ENCODE measurements at regions not wholly inside any gene's neighbourhood (a gene's known extent, or its start where the extent isn't known, plus 50 kb on each side); places are given as distances from the start of the nearest gene placed in this dataset.
"Not testable (repeated sequence)": the region's sequence is repeated elsewhere in the genome, so short reads cannot be mapped to it uniquely, and the experiment has no call there.

DNA sequence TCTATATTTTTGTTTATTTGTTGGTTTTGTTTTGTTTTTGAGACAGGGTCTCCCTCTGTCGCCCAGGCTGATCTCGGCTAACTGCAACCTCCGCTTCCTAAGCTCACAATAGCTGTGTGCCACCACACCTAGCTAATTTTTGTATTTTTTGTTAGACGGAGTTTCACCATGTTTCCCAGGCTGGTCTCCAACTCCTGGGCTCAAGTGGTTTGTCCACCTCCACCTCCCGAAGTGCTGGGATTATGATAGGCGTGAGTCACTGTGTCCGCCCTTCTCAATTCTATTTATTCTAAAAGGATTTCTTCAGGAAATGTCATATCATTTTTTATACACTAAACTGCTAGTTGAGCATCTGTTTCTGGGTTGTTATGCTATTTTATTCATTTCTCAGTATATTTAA lies 1206.0 kb downstream of the OLFM4 start:
- intact Hi-C loops (cut with DNase I): no loop called here
- no peak for DNase-seq (ENCODE audit: low spot score)

- intact Hi-C loops (cut with DNase I): no loop called here
- no peak for DNase-seq (ENCODE audit: low spot score)
These were observed 1213.1 kb downstream of the OLFM4 start for GRCh38 chr13:54241719-54242118.

DNA sequence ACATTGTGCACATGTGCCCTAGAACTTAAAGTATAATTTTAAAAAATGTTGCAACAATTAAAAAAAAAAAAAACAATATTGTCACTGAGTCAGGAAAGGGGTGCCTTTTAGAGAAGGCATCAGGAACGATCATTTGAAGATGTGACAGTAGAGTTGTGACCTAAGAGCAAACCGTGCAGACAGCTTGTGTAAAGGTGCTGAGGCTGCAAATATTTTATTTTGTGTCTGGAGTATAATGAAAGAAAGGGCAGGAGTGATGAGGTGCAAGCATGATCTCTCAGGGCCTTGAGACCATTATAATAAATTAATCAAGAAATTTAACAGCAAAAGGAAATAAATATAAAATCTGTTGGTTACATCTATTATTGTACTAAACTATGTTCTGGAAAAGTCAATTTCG lies 1219.7 kb downstream of the OLFM4 start:
- DNase-seq (ENCODE audit: low spot score): no peak
- intact Hi-C loops (cut with DNase I): no loop called here

- intact Hi-C loops (cut with DNase I): no loop called here
- DNase-seq (ENCODE audit: low spot score): no peak
These were observed 1233.2 kb downstream of the OLFM4 start for GRCh38 chr13:54261856-54262255.

- intact Hi-C loops (cut with DNase I): no loop called here
- no peak for DNase-seq (ENCODE audit: low spot score)
These were observed 1235.3 kb downstream of the OLFM4 start for GRCh38 chr13:54263868-54264267.

DNA sequence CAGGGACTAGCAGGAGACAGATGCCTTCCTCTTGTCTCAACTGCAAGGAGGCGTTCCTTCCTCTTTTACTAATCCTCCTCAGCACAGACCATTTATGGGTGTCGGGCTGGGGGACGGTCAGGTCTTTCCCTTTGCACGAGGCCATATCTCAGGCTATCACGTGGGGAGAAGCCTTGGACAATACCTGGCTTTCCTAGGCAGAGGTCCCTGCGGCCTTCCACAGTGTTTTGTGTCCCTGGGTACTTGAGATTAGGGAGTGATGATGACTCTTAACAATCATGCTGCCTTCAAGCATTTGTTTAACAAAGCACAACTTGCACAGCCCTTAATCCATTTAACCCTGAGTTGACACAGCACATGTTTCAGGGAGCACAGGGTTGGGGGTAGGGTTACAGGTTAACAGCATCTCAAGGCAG lies 1238.6 kb downstream of the OLFM4 start:
- intact Hi-C loops (cut with DNase I); DNase-seq (ENCODE audit: low spot score): not testable (repeated sequence)

- intact Hi-C loops (cut with DNase I); DNase-seq (ENCODE audit: low spot score): not testable (repeated sequence)
These were observed 1239.5 kb downstream of the OLFM4 start for GRCh38 chr13:54268013-54268695.

GRCh38 chr13:54287062-54287764 lies 1258.6 kb downstream of the OLFM4 start:
- DNase-seq (ENCODE audit: low spot score): no peak
- intact Hi-C loops (cut with DNase I): no loop called here

GRCh38 chr13:54301085-54301484 lies 1272.5 kb downstream of the OLFM4 start:
- DNase-seq (ENCODE audit: low spot score): no peak
- intact Hi-C loops (cut with DNase I): no loop called here

DNA sequence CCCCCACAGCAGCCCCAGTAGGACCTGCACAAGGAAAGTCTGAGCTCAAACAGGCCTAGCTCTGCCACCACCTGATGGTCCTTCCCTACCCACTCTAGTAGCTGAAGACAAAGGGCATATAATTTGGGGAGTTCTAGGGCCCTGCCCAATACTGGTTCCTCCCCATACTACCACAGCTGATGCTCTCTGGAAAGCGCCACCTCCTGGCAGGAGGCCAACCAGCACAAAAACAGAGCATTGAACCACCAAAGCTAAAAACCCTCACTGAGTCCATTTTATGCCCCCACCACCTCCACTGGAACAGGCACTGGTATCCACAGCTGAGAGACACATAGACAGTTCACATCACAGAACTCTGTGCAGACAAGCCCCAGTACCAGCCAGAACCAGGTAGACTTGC lies 1276.8 kb downstream of the OLFM4 start:
- DNase-seq (ENCODE audit: low spot score): no peak
- intact Hi-C loops (cut with DNase I): no loop called here

- DNase-seq (ENCODE audit: low spot score): no peak
- intact Hi-C loops (cut with DNase I): no loop called here
These were observed 1284.3 kb downstream of the OLFM4 start for GRCh38 chr13:54312885-54313284.

DNA sequence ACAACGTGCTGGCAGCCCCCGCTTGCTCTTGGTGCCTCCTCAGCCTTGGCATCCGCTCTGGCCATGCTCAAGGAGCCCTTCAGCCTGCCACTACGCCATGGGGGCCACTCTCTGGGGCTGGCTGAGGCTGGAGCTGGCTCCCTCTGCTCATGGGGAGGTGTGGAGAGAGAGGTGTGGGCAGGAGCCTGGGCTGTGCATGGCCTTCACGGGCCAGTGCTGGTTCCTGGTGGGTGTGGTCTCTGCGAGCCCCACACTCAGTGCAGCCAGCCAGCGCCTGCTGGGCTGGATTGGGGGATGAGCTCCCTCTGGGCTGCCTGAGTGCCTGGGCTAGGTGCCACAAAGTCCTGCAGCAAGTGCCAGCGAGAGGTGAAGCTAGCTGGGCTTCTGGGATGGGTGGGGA lies 1289.1 kb downstream of the OLFM4 start:
- peak; percentile 49 for DNase-seq (ENCODE audit: low spot score)
- intact Hi-C loops (cut with DNase I): no loop called here

GRCh38 chr13:54337540-54337939 lies 1308.9 kb downstream of the OLFM4 start:
- DNase-seq (ENCODE audit: low spot score): no peak
- intact Hi-C loops (cut with DNase I): no loop called here

- DNase-seq (ENCODE audit: low spot score): no peak
- intact Hi-C loops (cut with DNase I): no loop called here
These were observed 1318.9 kb downstream of the OLFM4 start for GRCh38 chr13:54347531-54347930.

DNA sequence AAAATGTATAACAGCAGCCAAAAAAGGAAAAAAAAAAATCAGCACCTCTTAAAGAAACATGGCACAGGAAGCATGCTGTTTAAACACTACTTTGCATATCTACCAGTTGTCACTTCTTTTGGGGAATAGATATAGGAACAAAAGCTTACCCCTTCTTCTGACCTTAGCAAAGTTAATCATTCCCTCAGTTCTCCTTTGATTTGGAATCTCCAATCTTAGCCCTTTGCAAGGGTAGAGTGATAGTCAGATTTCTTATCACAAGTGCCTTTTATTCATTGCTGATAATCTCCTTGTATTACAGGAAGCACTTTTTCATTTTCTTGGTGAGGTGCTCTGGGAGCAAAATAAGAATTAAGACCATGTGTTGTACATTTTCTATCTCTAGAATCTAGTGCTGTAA lies 1327.6 kb downstream of the OLFM4 start:
- intact Hi-C loops (cut with DNase I): no loop called here
- no peak for DNase-seq (ENCODE audit: low spot score)

- DNase-seq (ENCODE audit: low spot score): no peak
- intact Hi-C loops (cut with DNase I): no loop called here
These were observed 1328.2 kb downstream of the OLFM4 start for GRCh38 chr13:54356849-54357248.

DNA sequence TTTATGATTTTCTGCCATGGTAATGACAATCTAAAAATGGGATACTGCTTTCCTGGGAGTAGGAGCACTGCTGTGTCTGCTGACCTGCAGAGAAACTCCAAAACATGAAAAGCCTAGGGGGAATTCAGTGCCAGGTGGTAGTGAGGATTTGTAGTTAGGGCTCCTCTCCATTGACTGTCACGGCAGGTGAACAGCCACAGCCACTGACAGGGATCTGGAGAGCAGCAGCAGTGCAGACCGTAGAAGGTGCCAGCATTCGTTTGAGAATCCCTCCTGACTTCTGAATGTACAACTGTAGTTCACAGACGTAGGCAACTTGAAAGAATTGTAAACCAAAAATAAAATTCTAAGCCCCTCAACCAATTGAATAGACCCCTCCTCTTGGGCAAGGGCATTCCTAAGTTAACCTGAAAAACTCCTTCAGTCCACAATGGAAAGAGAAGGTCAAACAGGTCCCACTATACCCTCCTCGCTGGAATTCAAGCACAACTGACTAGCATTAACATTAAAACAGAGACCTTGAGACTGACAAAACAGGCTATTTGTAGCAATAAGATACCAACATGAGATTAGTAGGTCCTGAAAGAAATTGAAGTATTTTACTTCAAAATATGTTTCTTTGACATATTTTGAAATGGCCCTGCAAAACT lies 1328.8 kb downstream of the OLFM4 start:
- DNase-seq (ENCODE audit: low spot score): no peak
- intact Hi-C loops (cut with DNase I): no loop called here

GRCh38 chr13:54361460-54361859 lies 1332.8 kb downstream of the OLFM4 start:
- no peak for DNase-seq (ENCODE audit: low spot score)
- intact Hi-C loops (cut with DNase I): no loop called here

DNA sequence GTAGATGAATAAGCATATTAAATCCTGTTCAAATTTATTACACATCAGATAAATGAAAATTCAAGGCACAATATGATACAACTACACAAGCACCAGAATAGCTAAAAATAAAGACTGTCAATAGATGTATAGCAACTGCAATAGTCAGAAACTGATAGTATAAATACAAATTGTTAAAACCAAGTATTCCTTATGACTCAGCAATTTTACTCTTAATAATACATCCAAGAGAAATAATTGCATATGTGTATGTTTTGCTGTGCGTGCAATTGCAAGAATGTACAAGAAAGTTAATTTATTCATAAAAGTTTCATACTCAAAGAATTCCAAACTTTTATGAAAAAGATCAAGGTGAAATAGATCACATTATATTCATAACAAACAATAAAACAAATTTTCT lies 1338.1 kb downstream of the OLFM4 start:
- intact Hi-C loops (cut with DNase I): no loop called here
- DNase-seq (ENCODE audit: low spot score): no peak

DNA sequence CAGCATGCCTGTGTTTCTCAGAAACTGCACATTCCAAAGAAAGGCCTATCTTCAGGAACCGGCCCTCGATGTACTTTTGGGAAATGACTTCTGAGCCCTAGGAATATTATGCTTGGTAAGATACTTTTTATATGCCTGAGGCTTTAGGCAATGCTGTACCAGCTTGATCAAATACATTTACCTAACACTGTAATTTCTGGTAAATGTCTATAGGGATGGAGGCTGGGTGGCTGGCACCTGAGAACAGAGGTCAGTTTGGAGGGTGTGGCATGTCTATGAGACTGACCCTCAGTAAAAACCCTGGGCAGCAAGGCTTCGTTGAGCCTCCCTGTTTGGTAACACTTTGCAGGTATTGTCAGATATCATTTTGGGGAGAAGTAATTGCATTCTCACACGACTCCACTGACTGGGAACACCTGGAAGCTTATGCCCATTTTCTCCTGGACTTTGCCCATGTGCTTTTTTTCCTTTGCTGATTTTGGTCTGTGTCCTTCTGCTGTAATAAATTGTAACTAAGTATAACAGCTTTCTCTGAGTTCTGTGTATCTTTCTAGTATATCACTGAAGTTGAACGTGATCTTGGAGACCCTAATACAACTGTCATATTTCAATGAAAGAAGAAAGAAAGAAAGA lies 1339.1 kb downstream of the OLFM4 start:
- peak; percentile 68 for DNase-seq (ENCODE audit: low spot score)
- intact Hi-C loops (cut with DNase I): no loop called here

Measured in posterior vena cava (tissue), 2 donors.